KMS-11 (cell line): ENCODE measurements at regions not wholly inside any gene's neighbourhood (a gene's known extent, or its start where the extent isn't known, plus 50 kb on each side); places are given as distances from the start of the nearest gene placed in this dataset.

Experiments
- H2AFZ ChIP-seq: fragments of 200-600 bp; sonication (generic); 2 replicates; pipeline ENCODE4 v1.6.1; 2016; ENCODE audit warnings: antibody characterized with exemption, mixed run types, low read depth
- H3K27ac ChIP-seq: fragments of 200-600 bp; sonication (generic); 2 replicates; pipeline ENCODE4 v1.6.1; 2016; ENCODE audit warnings: mild to moderate bottlenecking, mixed run types
- H3K27me3 ChIP-seq: fragments of 200-600 bp; sonication (generic); 2 replicates; pipeline ENCODE4 v1.6.1; 2017; ENCODE audit warnings: mild to moderate bottlenecking, low read depth, mixed run types, moderate library complexity; ENCODE audit not compliant: insufficient read depth
- H3K36me3 ChIP-seq: fragments of 200-600 bp; sonication (generic); 2 replicates; pipeline ENCODE4 v1.6.1; 2017; ENCODE audit warnings: mild to moderate bottlenecking, mixed run types; ENCODE audit not compliant: insufficient read depth
- H3K4me1 ChIP-seq: fragments of 200-600 bp; sonication (generic); 2 replicates; pipeline ENCODE4 v1.6.1; 2016; ENCODE audit warnings: mild to moderate bottlenecking, low read depth, mixed run types; ENCODE audit not compliant: poor library complexity, severe bottlenecking
- H3K4me2 ChIP-seq: fragments of 200-600 bp; sonication (generic); 2 replicates; pipeline ENCODE4 v1.7.0; 2016; ENCODE audit warnings: mild to moderate bottlenecking, mixed run types
- H3K4me3 ChIP-seq: fragments of 200-600 bp; sonication (generic); IDR thresholded peaks from 2 replicates; pipeline ENCODE4 v1.6.1; 2017; ENCODE audit warnings: low read depth, low read length, mixed read lengths; ENCODE audit not compliant: insufficient read depth
- H3K79me2 ChIP-seq: fragments of 200-600 bp; sonication (generic); 2 replicates; pipeline ENCODE4 v1.6.1; 2016; ENCODE audit warnings: low read depth, mixed run types; ENCODE audit not compliant: insufficient read depth
- H3K9ac ChIP-seq: fragments of 200-600 bp; sonication (generic); 2 replicates; pipeline ENCODE4 v1.6.1; 2016; ENCODE audit warnings: mild to moderate bottlenecking, mixed run types
- H4K20me1 ChIP-seq: fragments of 200-600 bp; sonication (generic); 2 replicates; pipeline ENCODE4 v1.6.1; 2016; ENCODE audit warnings: mild to moderate bottlenecking, mixed run types; ENCODE audit not compliant: insufficient read depth
- CTCF ChIP-seq: fragments of 200-600 bp; sonication (generic); conservative IDR thresholded peaks from 2 replicates; pipeline ENCODE4 v1.6.1; 2017; ENCODE audit warnings: low read depth, mild to moderate bottlenecking, antibody characterized with exemption, low read length, moderate library complexity, mixed read lengths

GRCh38 chr2:78634425-78634824, 391.1 kb upstream of the REG3G start:
- no peaks in the 10 kb centered on the region for H3K27me3 ChIP-seq
- no peak overlapping the region for H3K27ac ChIP-seq
- H3K9ac ChIP-seq: no peak overlapping the region
- TF ChIP-seq CTCF: no peak
- no peaks in the 10 kb centered on the region for H3K79me2 ChIP-seq
- no peaks in the 10 kb centered on the region for H3K36me3 ChIP-seq
- no peak overlapping the region for H2AFZ ChIP-seq
- no peaks in the 10 kb centered on the region for H4K20me1 ChIP-seq
- H3K4me3 ChIP-seq: no peak overlapping the region
- no peak overlapping the region for H3K4me2 ChIP-seq
- no peaks in the 10 kb centered on the region for H3K4me1 ChIP-seq

- Histone ChIP-seq H3K36me3 (no peaks in the 10 kb centered on the region), H3K4me3 (no peak overlapping the region), H3K27me3 (no peaks in the 10 kb centered on the region), H2AFZ (no peak overlapping the region), H3K27ac (no peak overlapping the region), H4K20me1 (no peaks in the 10 kb centered on the region), H3K4me2 (no peak overlapping the region), H3K9ac (no peak overlapping the region), H3K4me1 (no peaks in the 10 kb centered on the region), H3K79me2 (no peaks in the 10 kb centered on the region)
- no peak for TF ChIP-seq CTCF
Observed at GRCh38 chr2:78644854-78645253, 380.6 kb upstream of the REG3G start.

GRCh38 chr2:78646533-78647364, 378.8 kb upstream of the REG3G start:
- Histone ChIP-seq H4K20me1 (no peaks in the 10 kb centered on the region), H3K27ac (no peak overlapping the region), H2AFZ (no peak overlapping the region), H3K9ac (no peak overlapping the region), H3K4me3 (no peak overlapping the region), H3K79me2 (no peaks in the 10 kb centered on the region), H3K27me3 (no peaks in the 10 kb centered on the region), H3K4me2 (no peak overlapping the region), H3K36me3 (no peaks in the 10 kb centered on the region), H3K4me1 (no peaks in the 10 kb centered on the region)
- no peak for TF ChIP-seq CTCF

GRCh38 chr2:78648558-78648957, 376.9 kb upstream of the REG3G start:
- Histone ChIP-seq H3K79me2 (no peaks in the 10 kb centered on the region), H3K4me3 (no peak overlapping the region), H3K9ac (no peak overlapping the region), H2AFZ (no peak overlapping the region), H3K36me3 (no peaks in the 10 kb centered on the region), H3K27ac (no peak overlapping the region), H4K20me1 (no peaks in the 10 kb centered on the region), H3K27me3 (no peaks in the 10 kb centered on the region), H3K4me2 (no peak overlapping the region), H3K4me1 (no peaks in the 10 kb centered on the region)
- TF ChIP-seq CTCF: no peak
